Suppressor macrophage (primary cell): ENCODE measurements at regions not wholly inside any gene's neighbourhood (a gene's known extent, or its start where the extent isn't known, plus 50 kb on each side); places are given as distances from the start of the nearest gene placed in this dataset.

Source experiments
- DNase-seq, 4 experiments: peaks; one replicate each; pipeline ENCODE4 v3.0.0-alpha.2; 2020 to 2022

GRCh38 chr5:174311531-174312269 lies 266.2 kb downstream of the NSG2 start:
- peak; percentile 66 to 90 (median 78) for DNase-seq

GRCh38 chr5:174312270-174312617 lies 266.7 kb downstream of the NSG2 start:
- no peak for DNase-seq

DNA sequence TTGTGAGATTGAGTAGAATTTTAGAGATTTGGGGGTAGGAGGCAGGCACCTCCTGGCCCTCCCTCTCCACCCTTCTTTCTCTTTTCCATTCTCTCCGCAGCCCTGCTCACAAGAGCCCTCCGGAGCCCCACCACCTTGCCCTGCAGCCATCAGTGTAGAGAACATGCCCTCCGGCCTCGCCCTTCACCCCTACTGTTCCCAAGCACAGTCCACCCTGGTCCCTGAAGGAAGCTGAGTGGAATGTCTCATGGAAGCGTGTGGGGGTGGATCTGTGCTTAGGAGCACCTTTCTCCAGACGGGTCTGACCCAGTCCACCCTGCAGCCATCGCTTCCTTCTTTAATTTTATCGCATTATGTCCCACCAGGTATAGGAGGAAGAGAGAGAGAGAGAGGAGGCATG lies 267.1 kb downstream of the NSG2 start:
- DNase-seq, result no peak

- DNase-seq, result no peak
These were observed 268.1 kb downstream of the NSG2 start for GRCh38 chr5:174313615-174314014.

DNA sequence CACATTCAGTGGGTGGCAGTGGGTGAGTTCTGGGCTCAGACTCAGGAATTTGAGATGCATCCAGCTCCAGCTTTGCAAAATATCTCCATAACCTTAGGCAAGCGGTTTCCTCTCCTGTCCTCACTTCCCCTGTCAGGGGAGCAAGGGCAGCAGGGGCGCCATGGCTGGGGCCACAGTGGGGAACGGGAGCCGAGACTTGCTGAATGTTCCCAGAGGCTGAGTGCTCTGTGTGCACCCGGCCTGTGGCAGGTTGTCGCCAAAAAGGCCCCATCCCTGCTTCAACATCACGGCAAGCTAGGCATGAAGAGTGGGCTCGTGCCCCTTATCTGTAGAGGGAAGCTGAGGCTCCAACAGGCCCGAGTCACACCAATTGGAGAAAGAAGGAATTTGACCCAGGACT lies 268.8 kb downstream of the NSG2 start:
- DNase-seq, result no peak

GRCh38 chr5:174315471-174315870 lies 270.0 kb downstream of the NSG2 start:
- DNase-seq, result no peak

GRCh38 chr5:174315871-174316270 lies 270.4 kb downstream of the NSG2 start:
- no peak for DNase-seq

DNA sequence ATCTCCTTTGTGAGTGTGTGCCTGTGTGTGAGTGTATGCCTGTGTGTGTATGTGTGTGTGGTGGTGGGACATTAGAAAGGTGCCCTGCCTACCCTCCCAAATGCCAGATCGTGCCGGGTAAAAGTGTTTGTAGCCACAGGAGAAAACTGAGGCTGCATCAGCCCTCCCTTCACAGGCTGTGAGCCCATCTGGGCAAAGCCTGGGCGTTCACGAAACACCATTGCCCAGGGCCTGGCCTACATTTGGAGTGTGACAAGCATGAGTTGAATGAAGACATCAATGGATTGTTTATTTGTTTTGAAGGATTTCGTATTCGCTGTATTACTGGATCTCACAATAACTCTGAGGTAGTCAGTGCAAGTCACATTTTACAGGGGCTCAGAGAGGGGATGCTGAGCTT lies 270.8 kb downstream of the NSG2 start:
- DNase-seq, result no peak

DNA sequence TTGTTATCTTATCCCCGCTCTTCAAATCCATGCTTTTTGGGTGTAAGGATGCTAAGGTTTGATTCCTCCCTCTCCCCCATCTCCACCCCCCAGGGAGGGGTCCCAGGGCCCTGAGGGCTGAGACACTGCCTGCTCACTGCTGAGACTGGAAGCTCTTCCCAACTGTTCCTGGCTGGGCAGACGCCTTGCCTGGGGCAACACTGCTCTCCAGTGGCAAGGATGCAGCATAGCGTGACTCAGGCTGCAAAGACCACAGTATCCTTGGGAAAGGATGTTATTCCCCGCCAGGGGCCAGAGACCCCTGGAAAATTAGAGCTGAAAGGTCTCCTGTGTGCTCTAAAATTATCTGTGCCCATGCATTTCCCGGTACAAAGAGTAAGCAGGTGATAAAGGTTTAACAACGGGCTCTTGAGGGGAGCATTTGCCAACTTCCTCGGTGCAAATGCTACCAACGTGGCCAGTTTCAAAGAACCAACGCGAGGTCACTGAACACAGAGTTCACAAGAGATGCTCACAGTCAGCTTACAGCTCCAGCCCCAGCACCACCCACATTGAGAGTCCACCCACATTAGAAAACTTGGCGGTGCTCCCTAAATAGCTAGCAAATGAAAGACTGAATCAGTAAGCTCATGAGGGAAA lies 271.9 kb downstream of the NSG2 start:
- peak in 3 of 4 experiments; percentile 15 to 35 (median 31) for DNase-seq

- DNase-seq, result no peak
These were observed 273.1 kb downstream of the NSG2 start for GRCh38 chr5:174318578-174318977.

DNA sequence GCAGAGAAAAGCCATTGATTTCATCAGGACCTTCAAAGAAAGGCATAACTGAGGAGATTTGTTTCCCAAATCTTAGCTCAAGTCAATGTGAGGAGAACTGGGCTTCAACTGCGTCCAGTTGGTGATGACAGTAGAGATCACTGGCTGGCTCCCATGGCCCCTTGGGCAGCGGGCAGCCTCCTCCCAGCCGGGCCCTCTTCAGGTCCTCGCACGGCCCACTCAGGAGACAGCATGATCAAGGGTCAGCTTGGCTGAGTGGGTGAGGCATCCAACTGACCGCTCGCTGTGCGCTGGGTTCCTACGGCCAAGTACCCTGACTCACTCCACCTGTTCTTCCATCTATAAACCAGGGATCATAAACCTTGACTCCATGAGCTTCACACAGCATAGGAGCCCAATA lies 274.0 kb downstream of the NSG2 start:
- DNase-seq, result no peak

DNA sequence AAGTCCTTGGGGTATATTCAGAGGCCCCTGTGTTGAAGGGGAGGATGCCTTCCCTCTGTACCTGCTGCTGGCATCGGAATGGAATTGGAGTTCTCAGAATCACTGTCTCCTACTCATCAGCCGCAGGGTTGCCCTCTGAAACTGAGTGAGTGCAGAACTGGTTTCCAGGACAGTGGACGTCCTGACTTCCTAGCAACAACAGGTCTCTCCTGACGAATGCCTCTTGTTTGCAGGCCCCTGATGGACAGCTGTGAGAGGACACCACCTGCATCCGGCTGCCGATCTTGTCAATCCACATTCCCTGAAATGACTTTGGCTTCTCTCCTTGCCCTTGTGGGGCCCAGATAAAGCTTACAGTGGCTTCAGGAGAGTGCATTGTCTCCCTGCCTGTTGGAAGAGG lies 274.5 kb downstream of the NSG2 start:
- no peak for DNase-seq

DNA sequence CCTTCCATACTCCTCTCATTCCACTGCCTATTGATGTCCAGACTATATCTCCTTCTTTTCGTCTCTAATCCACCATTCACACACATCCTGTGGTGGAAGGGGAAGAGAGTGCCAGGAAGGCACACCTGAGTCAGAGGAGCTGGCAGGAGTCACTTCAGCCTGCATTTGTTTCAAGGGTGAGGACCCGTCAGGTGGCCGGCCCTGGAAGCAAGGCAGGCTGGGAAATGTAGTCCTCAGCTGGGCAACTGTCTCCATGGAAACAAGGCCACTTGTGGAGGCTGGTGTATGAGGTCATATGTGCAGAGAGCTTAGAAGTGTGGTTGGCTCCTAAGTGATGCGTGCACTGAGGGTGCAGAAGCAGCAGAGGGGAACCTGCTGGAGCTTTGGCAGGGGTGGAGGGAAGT lies 278.4 kb downstream of the NSG2 start:
- DNase-seq, result peak in 3 of 4 experiments; percentile 15 to 23 (median 17)

- no peak for DNase-seq
These were observed 279.2 kb downstream of the NSG2 start for GRCh38 chr5:174324680-174325079.

- DNase-seq, result no peak
These were observed 279.9 kb downstream of the NSG2 start for GRCh38 chr5:174325431-174325830.

DNA sequence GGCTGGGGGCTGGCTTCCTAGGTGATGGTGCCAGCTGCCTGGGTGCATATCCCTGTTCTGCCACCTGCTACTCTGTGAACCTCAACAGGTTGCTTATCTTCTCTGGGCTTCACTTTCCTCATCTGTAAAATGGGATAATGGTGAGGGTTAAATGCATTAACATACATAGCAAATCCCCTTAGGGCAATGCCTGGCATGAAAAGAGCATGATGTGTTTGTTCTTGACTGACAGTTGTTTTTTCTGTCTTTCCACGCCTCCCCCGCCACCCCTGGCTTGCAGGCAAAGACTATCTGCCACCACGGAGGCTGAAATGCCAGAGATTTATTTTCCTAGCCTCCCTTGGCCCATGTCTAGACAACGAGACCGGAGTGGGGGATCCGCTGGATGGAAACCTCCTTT lies 280.5 kb downstream of the NSG2 start:
- DNase-seq, result no peak

GRCh38 chr5:174326372-174326771 lies 280.9 kb downstream of the NSG2 start:
- no peak for DNase-seq

- peak; percentile 73 to 82 (median 78) for DNase-seq
These were observed 281.9 kb downstream of the NSG2 start for GRCh38 chr5:174327317-174327864.

- DNase-seq, result no peak
These were observed 282.4 kb downstream of the NSG2 start for GRCh38 chr5:174327896-174328295.

- no peak for DNase-seq
These were observed 283.3 kb downstream of the NSG2 start for GRCh38 chr5:174328631-174329299.

GRCh38 chr5:174329738-174330137 lies 284.2 kb downstream of the NSG2 start:
- DNase-seq, result no peak

DNA sequence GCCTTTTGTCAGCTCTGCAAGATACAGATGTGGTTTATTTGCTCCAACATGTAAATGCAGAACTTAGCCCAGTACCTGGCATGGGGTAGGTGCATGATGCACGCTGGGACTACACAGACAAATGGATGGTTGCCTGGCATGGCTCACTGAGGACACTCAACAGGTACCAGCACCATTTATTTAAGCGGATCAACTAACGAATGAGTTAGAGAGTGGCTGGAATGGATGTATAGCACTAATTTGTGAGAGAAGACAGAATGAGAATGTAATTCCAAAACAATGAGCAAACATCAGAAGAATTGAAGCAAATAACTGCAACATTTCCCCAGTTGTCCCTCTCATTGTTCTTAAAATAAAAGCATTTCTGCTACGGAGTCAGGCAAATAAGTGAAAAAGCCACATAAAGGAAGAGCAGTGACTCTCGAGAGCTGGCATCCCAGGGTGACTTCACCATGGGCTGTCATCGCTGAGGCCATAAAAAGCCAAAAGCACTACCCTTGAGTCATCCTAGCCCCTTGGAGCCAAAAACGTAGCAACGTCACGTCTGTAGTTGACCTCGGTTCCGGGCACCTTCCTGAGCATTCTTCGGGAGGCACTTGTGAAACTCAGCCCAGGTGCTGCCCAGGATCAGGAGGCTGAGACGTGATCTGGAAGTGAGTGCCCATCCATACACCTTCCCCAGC lies 290.3 kb downstream of the NSG2 start:
- no peak for DNase-seq

GRCh38 chr5:174336479-174336878 lies 291.0 kb downstream of the NSG2 start:
- no peak for DNase-seq
